ENCODE measurements at regions not wholly inside any gene's neighbourhood (a gene's known extent, or its start where the extent isn't known, plus 50 kb on each side); places are given as distances from the start of the nearest gene placed in this dataset.
"Not testable (repeated sequence)": the region's sequence is repeated elsewhere in the genome, so short reads cannot be mapped to it uniquely, and the experiment has no call there.

- DNase-seq, result no peak
Measured at GRCh38 chr3:140752499-140752898, 74.6 kb downstream of the TRIM42 start.

GRCh38 chr3:140753865-140754754 is 76.2 kb downstream of the TRIM42 start:
- DNase-seq, result no peak

GRCh38 chr3:140754936-140755335 is 77.1 kb downstream of the TRIM42 start:
- no peak for DNase-seq

GRCh38 chr3:140756240-140757016 is 78.6 kb downstream of the TRIM42 start:
- no peak for DNase-seq

- no peak for DNase-seq
Measured at GRCh38 chr3:140758791-140759444, 81.1 kb downstream of the TRIM42 start.

GRCh38 chr3:140760324-140761075 is 82.6 kb downstream of the TRIM42 start:
- DNase-seq, result no peak

- no peak for DNase-seq
Measured at GRCh38 chr3:140761076-140761639, 83.3 kb downstream of the TRIM42 start.

GRCh38 chr3:140762746-140763145 is 84.9 kb downstream of the TRIM42 start:
- DNase-seq, result no peak

GRCh38 chr3:140763532-140763931 is 85.7 kb downstream of the TRIM42 start:
- no peak for DNase-seq

GRCh38 chr3:140765246-140765645 is 87.4 kb downstream of the TRIM42 start:
- no peak for DNase-seq

GRCh38 chr3:140766465-140766864 is 88.6 kb downstream of the TRIM42 start:
- no peak for DNase-seq

- no peak for DNase-seq
Measured at GRCh38 chr3:140767566-140767965, 89.7 kb downstream of the TRIM42 start.

- no peak for DNase-seq
Measured at GRCh38 chr3:140768941-140769340, 91.1 kb downstream of the TRIM42 start.

- DNase-seq, result no peak
Measured at GRCh38 chr3:140769951-140770350, 92.1 kb downstream of the TRIM42 start.

GRCh38 chr3:140770977-140771667 is 93.3 kb downstream of the TRIM42 start:
- no peak for DNase-seq

GRCh38 chr3:140777631-140778233 is 99.9 kb downstream of the TRIM42 start:
- no peak for DNase-seq

- DNase-seq, result no peak
Measured at GRCh38 chr3:140791368-140791767, 113.5 kb downstream of the TRIM42 start.

- no peak for DNase-seq
Measured at GRCh38 chr3:140794507-140794906, 116.6 kb downstream of the TRIM42 start.

- DNase-seq, result not testable (repeated sequence)
Measured at GRCh38 chr3:140802898-140803297, 125.0 kb downstream of the TRIM42 start.

- DNase-seq, result no peak
Measured at GRCh38 chr3:140809316-140809715, 131.5 kb downstream of the TRIM42 start.
